A673 (cell line): ENCODE measurements at regions not wholly inside any gene's neighbourhood (a gene's known extent, or its start where the extent isn't known, plus 50 kb on each side); places are given as distances from the start of the nearest gene placed in this dataset.

Experiments
- EZH2 ChIP-seq: fragments of 200-600 bp; sonication (generic); IDR thresholded peaks from 2 replicates; pipeline ENCODE4 v1.6.1; 2017; ENCODE audit warnings: borderline replicate concordance, low read depth, mild to moderate bottlenecking, mixed read lengths, antibody characterized with exemption, low read length; ENCODE audit not compliant: poor library complexity, severe bottlenecking
- TF ChIP-seq, protein P1 (sequence below): fragments of 300-800, 200-600 bp; sonication (generic); conservative IDR thresholded peaks from 2 replicates; pipeline ENCODE4 v1.5.1; 2017; ENCODE audit warnings: low read depth, mild to moderate bottlenecking, antibody characterized with exemption, low read length, moderate library complexity, mixed read lengths

GRCh38 chr13:87094646-87095045 is 576.5 kb upstream of the SLITRK5 start:
- TF ChIP-seq, protein P1, sequence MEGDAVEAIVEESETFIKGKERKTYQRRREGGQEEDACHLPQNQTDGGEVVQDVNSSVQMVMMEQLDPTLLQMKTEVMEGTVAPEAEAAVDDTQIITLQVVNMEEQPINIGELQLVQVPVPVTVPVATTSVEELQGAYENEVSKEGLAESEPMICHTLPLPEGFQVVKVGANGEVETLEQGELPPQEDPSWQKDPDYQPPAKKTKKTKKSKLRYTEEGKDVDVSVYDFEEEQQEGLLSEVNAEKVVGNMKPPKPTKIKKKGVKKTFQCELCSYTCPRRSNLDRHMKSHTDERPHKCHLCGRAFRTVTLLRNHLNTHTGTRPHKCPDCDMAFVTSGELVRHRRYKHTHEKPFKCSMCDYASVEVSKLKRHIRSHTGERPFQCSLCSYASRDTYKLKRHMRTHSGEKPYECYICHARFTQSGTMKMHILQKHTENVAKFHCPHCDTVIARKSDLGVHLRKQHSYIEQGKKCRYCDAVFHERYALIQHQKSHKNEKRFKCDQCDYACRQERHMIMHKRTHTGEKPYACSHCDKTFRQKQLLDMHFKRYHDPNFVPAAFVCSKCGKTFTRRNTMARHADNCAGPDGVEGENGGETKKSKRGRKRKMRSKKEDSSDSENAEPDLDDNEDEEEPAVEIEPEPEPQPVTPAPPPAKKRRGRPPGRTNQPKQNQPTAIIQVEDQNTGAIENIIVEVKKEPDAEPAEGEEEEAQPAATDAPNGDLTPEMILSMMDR = no peak
- TF ChIP-seq EZH2 = no peak
